ENCODE measurements at regions not wholly inside any gene's neighbourhood (a gene's known extent, or its start where the extent isn't known, plus 50 kb on each side); places are given as distances from the start of the nearest gene placed in this dataset.

DNA sequence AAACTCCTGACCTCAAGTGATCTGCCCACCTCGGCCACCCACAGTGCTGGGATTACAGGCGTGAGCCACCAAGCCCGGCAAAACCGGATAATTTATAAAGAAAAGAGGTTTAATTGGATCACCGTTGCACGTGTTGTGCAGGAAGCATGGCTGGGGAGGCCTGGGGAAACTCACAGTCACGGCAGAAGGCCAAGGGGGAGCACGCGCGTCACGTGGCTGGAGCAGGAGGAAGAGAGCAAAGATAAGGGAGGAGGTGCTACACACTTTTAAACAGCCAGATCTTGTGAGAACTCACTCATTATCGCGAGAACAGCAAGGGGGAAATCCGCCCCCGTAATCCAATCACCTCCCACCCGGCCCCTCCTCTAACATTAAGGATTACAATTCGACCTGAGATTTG lies 177.9 kb upstream of the TENM3 start:
- Histone ChIP-seq H3K4me3 (replicated peaks in 1 of 2; ENCODE audit: low read depth in 1 of 2, low read length in 2 of 2) (no peak overlapping the region), H3K9me2 (ENCODE audit: insufficient read depth) (no peaks in the 10 kb centered on the region), H4K20me1 (ENCODE audit: insufficient read depth) (no peaks in the 10 kb centered on the region), H3K9ac (ENCODE audit: low read length) (no peak overlapping the region), H2AFZ (ENCODE audit: low read depth, low read length, poor library complexity, severe bottlenecking) (no peak overlapping the region), H3K4me2 (ENCODE audit: low read length) (no peak overlapping the region), H3K27me3 (ENCODE audit: insufficient read depth, low read length) (no peaks in the 10 kb centered on the region), H3K79me2 (ENCODE audit: insufficient read depth, low read length) (no peaks in the 10 kb centered on the region), H3K36me3 (ENCODE audit: control insufficient read depth in 1 of 2, insufficient read depth in 2 of 2, low read length in 2 of 2) (no peaks in the 10 kb centered on the region), H3K27ac (ENCODE audit: low read depth, low read length) (no peak overlapping the region), H3K4me1 (ENCODE audit: control insufficient read depth in 1 of 2, insufficient read depth in 2 of 2, low read length in 2 of 2) (peaks cover 0 to 7% of the 10 kb centered on the region in 2 experiments; a peak in 2 of 4 replicates), H3K9me3 (ENCODE audit: control insufficient read depth in 1 of 2, insufficient read depth in 1 of 2, low read depth in 1 of 2, low read length in 2 of 2) (no peaks in the 10 kb centered on the region)
- RAD21 ChIA-PET (ENCODE audit: low non-redundant PET in 1 of 2, low total read pairs in 2 of 2, uncharacterized antibody in 2 of 2, unreplicated experiment in 2 of 2) = no interaction called here
- POLR2A ChIA-PET = no interaction called here
- intact Hi-C loops (cut with micrococcal nuclease) = no loop called here
- ATAC-seq = no peak
- TF ChIP-seq POLR2AphosphoS5 (IDR thresholded peaks at IDR 0.05; ENCODE audit: low read depth, low read length) = no peak
- TF ChIP-seq, protein P1, sequence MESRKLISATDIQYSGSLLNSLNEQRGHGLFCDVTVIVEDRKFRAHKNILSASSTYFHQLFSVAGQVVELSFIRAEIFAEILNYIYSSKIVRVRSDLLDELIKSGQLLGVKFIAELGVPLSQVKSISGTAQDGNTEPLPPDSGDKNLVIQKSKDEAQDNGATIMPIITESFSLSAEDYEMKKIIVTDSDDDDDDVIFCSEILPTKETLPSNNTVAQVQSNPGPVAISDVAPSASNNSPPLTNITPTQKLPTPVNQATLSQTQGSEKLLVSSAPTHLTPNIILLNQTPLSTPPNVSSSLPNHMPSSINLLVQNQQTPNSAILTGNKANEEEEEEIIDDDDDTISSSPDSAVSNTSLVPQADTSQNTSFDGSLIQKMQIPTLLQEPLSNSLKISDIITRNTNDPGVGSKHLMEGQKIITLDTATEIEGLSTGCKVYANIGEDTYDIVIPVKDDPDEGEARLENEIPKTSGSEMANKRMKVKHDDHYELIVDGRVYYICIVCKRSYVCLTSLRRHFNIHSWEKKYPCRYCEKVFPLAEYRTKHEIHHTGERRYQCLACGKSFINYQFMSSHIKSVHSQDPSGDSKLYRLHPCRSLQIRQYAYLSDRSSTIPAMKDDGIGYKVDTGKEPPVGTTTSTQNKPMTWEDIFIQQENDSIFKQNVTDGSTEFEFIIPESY (IDR thresholded peaks at IDR 0.05; ENCODE audit: extremely low read depth, insufficient replicate concordance, low read length) = no peak
- TF ChIP-seq FOSL1 (IDR thresholded peaks at IDR 0.05; ENCODE audit: low read depth) = no peak
- TF ChIP-seq, protein P2, sequence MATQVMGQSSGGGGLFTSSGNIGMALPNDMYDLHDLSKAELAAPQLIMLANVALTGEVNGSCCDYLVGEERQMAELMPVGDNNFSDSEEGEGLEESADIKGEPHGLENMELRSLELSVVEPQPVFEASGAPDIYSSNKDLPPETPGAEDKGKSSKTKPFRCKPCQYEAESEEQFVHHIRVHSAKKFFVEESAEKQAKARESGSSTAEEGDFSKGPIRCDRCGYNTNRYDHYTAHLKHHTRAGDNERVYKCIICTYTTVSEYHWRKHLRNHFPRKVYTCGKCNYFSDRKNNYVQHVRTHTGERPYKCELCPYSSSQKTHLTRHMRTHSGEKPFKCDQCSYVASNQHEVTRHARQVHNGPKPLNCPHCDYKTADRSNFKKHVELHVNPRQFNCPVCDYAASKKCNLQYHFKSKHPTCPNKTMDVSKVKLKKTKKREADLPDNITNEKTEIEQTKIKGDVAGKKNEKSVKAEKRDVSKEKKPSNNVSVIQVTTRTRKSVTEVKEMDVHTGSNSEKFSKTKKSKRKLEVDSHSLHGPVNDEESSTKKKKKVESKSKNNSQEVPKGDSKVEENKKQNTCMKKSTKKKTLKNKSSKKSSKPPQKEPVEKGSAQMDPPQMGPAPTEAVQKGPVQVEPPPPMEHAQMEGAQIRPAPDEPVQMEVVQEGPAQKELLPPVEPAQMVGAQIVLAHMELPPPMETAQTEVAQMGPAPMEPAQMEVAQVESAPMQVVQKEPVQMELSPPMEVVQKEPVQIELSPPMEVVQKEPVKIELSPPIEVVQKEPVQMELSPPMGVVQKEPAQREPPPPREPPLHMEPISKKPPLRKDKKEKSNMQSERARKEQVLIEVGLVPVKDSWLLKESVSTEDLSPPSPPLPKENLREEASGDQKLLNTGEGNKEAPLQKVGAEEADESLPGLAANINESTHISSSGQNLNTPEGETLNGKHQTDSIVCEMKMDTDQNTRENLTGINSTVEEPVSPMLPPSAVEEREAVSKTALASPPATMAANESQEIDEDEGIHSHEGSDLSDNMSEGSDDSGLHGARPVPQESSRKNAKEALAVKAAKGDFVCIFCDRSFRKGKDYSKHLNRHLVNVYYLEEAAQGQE (IDR thresholded peaks at IDR 0.05; ENCODE audit: low read depth) = no peak
- TF ChIP-seq SIN3A (IDR thresholded peaks at IDR 0.05; ENCODE audit: low read depth) = no peak
- TF ChIP-seq, protein P3, sequence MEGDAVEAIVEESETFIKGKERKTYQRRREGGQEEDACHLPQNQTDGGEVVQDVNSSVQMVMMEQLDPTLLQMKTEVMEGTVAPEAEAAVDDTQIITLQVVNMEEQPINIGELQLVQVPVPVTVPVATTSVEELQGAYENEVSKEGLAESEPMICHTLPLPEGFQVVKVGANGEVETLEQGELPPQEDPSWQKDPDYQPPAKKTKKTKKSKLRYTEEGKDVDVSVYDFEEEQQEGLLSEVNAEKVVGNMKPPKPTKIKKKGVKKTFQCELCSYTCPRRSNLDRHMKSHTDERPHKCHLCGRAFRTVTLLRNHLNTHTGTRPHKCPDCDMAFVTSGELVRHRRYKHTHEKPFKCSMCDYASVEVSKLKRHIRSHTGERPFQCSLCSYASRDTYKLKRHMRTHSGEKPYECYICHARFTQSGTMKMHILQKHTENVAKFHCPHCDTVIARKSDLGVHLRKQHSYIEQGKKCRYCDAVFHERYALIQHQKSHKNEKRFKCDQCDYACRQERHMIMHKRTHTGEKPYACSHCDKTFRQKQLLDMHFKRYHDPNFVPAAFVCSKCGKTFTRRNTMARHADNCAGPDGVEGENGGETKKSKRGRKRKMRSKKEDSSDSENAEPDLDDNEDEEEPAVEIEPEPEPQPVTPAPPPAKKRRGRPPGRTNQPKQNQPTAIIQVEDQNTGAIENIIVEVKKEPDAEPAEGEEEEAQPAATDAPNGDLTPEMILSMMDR (IDR thresholded peaks at IDR 0.05 in 2 of 3, conservative IDR thresholded peaks at IDR 0.05 in 1 of 3; ENCODE audit: borderline replicate concordance in 1 of 3, insufficient read depth in 1 of 3, low read depth in 2 of 3, low read length in 2 of 3) = no peak
- TF ChIP-seq CBX3 (IDR thresholded peaks at IDR 0.05; ENCODE audit: low read depth) = no peak
- no peak for DNase-seq (ENCODE audit: low read depth, low spot score)
- CTCF ChIA-PET = no interaction called here
- no TSS peak for BruUV-seq (replicated peaks)

All from HCT116 (cell line).